Upper lobe of left lung (tissue), 6 donors: ENCODE measurements at regions not wholly inside any gene's neighbourhood (a gene's known extent, or its start where the extent isn't known, plus 50 kb on each side); places are given as distances from the start of the nearest gene placed in this dataset.
"Not testable (repeated sequence)": the region's sequence is repeated elsewhere in the genome, so short reads cannot be mapped to it uniquely, and the experiment has no call there.

Source experiments
- ATAC-seq, 2 donors: fragments of 200-7000 bp; cut with Tn5 transposase; one replicate each; pipeline ENCODE4 v1.9.1; 2022; ENCODE audit warnings: mild to moderate bottlenecking in 2 of 2, moderate library complexity in 2 of 2; ENCODE audit not compliant: low FRiP score in 2 of 2
- DNase-seq, 2 donors: peaks; one replicate each; pipeline ENCODE4 v3.0.0-alpha.2; 2019 to 2020
- H3K27ac ChIP-seq, 4 donors: fragments of 200-600 bp; sonication (generic); one replicate each; pipeline ENCODE4 v1.5.1; 2016 to 2019
- H3K27me3 ChIP-seq, 4 donors: fragments of 200-600 bp; sonication (generic); one replicate each; pipeline ENCODE4 v1.5.1; 2017 to 2019
- H3K36me3 ChIP-seq, 4 donors: fragments of 200-600 bp; sonication (generic); one replicate each; pipeline ENCODE4 v1.5.1; 2016 to 2019
- H3K4me1 ChIP-seq, 4 donors: fragments of 200-600 bp; sonication (generic); one replicate each; pipeline ENCODE4 v1.5.1; 2018 to 2019
- H3K4me3 ChIP-seq, 4 donors: fragments of 200-600 bp; sonication (generic); one replicate each; pipeline ENCODE4 v1.5.1; 2017 to 2019; ENCODE audit warnings: mild to moderate bottlenecking in 2 of 4, moderate library complexity in 1 of 4
- H3K9me3 ChIP-seq, 4 donors: fragments of 200-600 bp; sonication (generic); one replicate each; pipeline ENCODE4 v1.5.1; 2018 to 2019
- CTCF ChIP-seq, 6 experiments: fragments of 450-650 bp in 4 of 6; fragments of 200-600 bp in 2 of 6; sonication (generic) in 2 of 6; IDR thresholded peaks; one replicate each; pipeline ENCODE4 v1.5.1; 2016 to 2019; ENCODE audit warnings: antibody characterized with exemption in 6 of 6
- EP300 ChIP-seq, 4 donors: sonication (generic); formaldehyde crosslinking; IDR thresholded peaks; one replicate each; pipeline ENCODE4 v1.5.1; 2017; ENCODE audit warnings: antibody characterized with exemption in 4 of 4, control low read depth in 2 of 4
- POLR2A ChIP-seq, 4 donors: fragments of 450-650 bp; IDR thresholded peaks; one replicate each; pipeline ENCODE4 v1.5.1; 2016 to 2017; ENCODE audit warnings: antibody characterized with exemption in 4 of 4, mild to moderate bottlenecking in 2 of 4
- POLR2AphosphoS5 ChIP-seq, 2 donors: sonication (generic); formaldehyde crosslinking; IDR thresholded peaks; one replicate each; pipeline ENCODE4 v1.5.1; 2017; ENCODE audit warnings: antibody characterized with exemption in 2 of 2
- WGBS, 2 donors: methylation state at CpG; one replicate each; pipeline ENCODE4 v1.1.5; 2017 to 2018; 5-methylcytosine and 5-hydroxymethylcytosine counted together
- donor health status: DM: no; HTN: no; CAD: no; lungs with moderate emphysema.
- donor health status: DM: no; HTN: yes; CAD: no; lungs with severe emphysema.

GRCh38 chr10:33588974-33589600, 254.6 kb upstream of the NRP1 start:
- WGBS, 2 donors: 86 to 87% methylated on average over 5 of the region's 5 CpGs
- Histone ChIP-seq H3K36me3 (no peaks in the 10 kb centered on the region), H3K4me3 (no peak overlapping the region), H3K4me1 (no peaks in the 10 kb centered on the region), H3K9me3 (no peaks in the 10 kb centered on the region), H3K27ac (no peak overlapping the region), H3K27me3 (no peaks in the 10 kb centered on the region)
- TF ChIP-seq POLR2AphosphoS5 (IDR thresholded peaks at IDR 0.05): no peak
- no peak for TF ChIP-seq POLR2A (IDR thresholded peaks at IDR 0.05)
- no peak for TF ChIP-seq CTCF (IDR thresholded peaks at IDR 0.05)
- TF ChIP-seq EP300 (IDR thresholded peaks at IDR 0.05): no peak
- DNase-seq (no peak), ATAC-seq (no peak)

- not testable (repeated sequence) for H3K4me3 ChIP-seq, H3K9me3 ChIP-seq, DNase-seq, H3K4me1 ChIP-seq, H3K36me3 ChIP-seq, H3K27ac ChIP-seq, ATAC-seq, H3K27me3 ChIP-seq
- WGBS, 2 donors: 76 to 80% methylated on average over 3 of the region's 3 CpGs
Observed at GRCh38 chr10:33584596-33584995, 250.1 kb upstream of the NRP1 start.

GRCh38 chr10:33579996-33580395, 245.5 kb upstream of the NRP1 start:
- Histone ChIP-seq H3K4me3 (no peak overlapping the region), H3K36me3 (no peaks in the 10 kb centered on the region), H3K27ac (no peak overlapping the region), H3K4me1 (no peaks in the 10 kb centered on the region), H3K9me3 (no peaks in the 10 kb centered on the region), H3K27me3 (no peaks in the 10 kb centered on the region)
- WGBS, 2 donors: 71 to 77% methylated on average over 3 of the region's 3 CpGs
- no peak for TF ChIP-seq POLR2AphosphoS5 (IDR thresholded peaks at IDR 0.05)
- no peak for TF ChIP-seq CTCF (IDR thresholded peaks at IDR 0.05)
- no peak for TF ChIP-seq POLR2A (IDR thresholded peaks at IDR 0.05)
- no peak for TF ChIP-seq EP300 (IDR thresholded peaks at IDR 0.05)
- ATAC-seq (no peak), DNase-seq (no peak)

- no peaks in the 10 kb centered on the region for H3K27me3 ChIP-seq
- DNase-seq (no peak), ATAC-seq (no peak)
- no peak overlapping the region for H3K4me3 ChIP-seq
- H3K4me1 ChIP-seq: no peaks in the 10 kb centered on the region
- no peak overlapping the region for H3K27ac ChIP-seq
- H3K9me3 ChIP-seq: no peaks in the 10 kb centered on the region
- no peaks in the 10 kb centered on the region for H3K36me3 ChIP-seq
- 55 to 87% methylated on average over 2 of the region's 2 CpGs for WGBS, 2 donors
- TF ChIP-seq EP300 (IDR thresholded peaks at IDR 0.05) (no peak), POLR2AphosphoS5 (IDR thresholded peaks at IDR 0.05) (no peak), POLR2A (IDR thresholded peaks at IDR 0.05) (no peak), CTCF (IDR thresholded peaks at IDR 0.05) (no peak)
Observed at GRCh38 chr10:33573606-33574005, 239.1 kb upstream of the NRP1 start.

GRCh38 chr10:33571616-33572015, 237.1 kb upstream of the NRP1 start:
- no peak for TF ChIP-seq POLR2AphosphoS5 (IDR thresholded peaks at IDR 0.05)
- TF ChIP-seq CTCF (IDR thresholded peaks at IDR 0.05): no peak
- TF ChIP-seq EP300 (IDR thresholded peaks at IDR 0.05): no peak
- no peak for TF ChIP-seq POLR2A (IDR thresholded peaks at IDR 0.05)
- no peaks in the 10 kb centered on the region for H3K36me3 ChIP-seq
- H3K4me1 ChIP-seq: no peaks in the 10 kb centered on the region
- ATAC-seq (no peak), DNase-seq (no peak)
- H3K27ac ChIP-seq: no peak overlapping the region
- H3K4me3 ChIP-seq: no peak overlapping the region
- WGBS, 2 donors: 93 to 100% methylated on average over 1 of the region's 1 CpG
- H3K9me3 ChIP-seq: no peaks in the 10 kb centered on the region
- H3K27me3 ChIP-seq: no peaks in the 10 kb centered on the region
